DND-41 (cell line): ENCODE measurements at regions not wholly inside any gene's neighbourhood (a gene's known extent, or its start where the extent isn't known, plus 50 kb on each side); places are given as distances from the start of the nearest gene placed in this dataset.

Experiments used
- CTCF ChIP-seq: IDR thresholded peaks from 2 replicates; pipeline ENCODE4 v1.5.1; 2012; ENCODE audit warnings: borderline replicate concordance, low read length, moderate library complexity, mild to moderate bottlenecking; ENCODE audit not compliant: poor library complexity, severe bottlenecking; ENCODE audit errors: extremely low read depth
- EZH2 ChIP-seq: IDR thresholded peaks from 3 replicates; pipeline ENCODE4 v1.6.1; 2012; ENCODE audit warnings: borderline replicate concordance, low read depth, mild to moderate bottlenecking, moderate library complexity, low read length, inconsistent platforms; ENCODE audit not compliant: severe bottlenecking

GRCh38 chr20:1712634-1713624 is 55.4 kb upstream of the SIRPG start:
- TF ChIP-seq CTCF (no peak), EZH2 (no peak)
